ENCODE measurements at regions not wholly inside any gene's neighbourhood (a gene's known extent, or its start where the extent isn't known, plus 50 kb on each side); places are given as distances from the start of the nearest gene placed in this dataset.
"Not testable (repeated sequence)": the region's sequence is repeated elsewhere in the genome, so short reads cannot be mapped to it uniquely, and the experiment has no call there.

GRCh38 chr5:145014109-145014508, 821.0 kb downstream of the PRELID2 start:
- DNase-seq (ENCODE audit: insufficient read length, low spot score) (no peak), FAIRE-seq (no peak)
- no peak for TF ChIP-seq CTCF (IDR thresholded peaks at IDR 0.05; ENCODE audit: insufficient read depth, missing control alignments)

GRCh38 chr5:145010834-145011233, 824.3 kb downstream of the PRELID2 start:
- FAIRE-seq: no peak
- no peak for TF ChIP-seq CTCF (IDR thresholded peaks at IDR 0.05; ENCODE audit: insufficient read depth, missing control alignments)
- DNase-seq (ENCODE audit: insufficient read length, low spot score): no peak

- TF ChIP-seq CTCF (IDR thresholded peaks at IDR 0.05; ENCODE audit: insufficient read depth, missing control alignments): no peak
- FAIRE-seq (no peak), DNase-seq (ENCODE audit: insufficient read length, low spot score) (no peak)
Observed at GRCh38 chr5:145008876-145009530, 826.1 kb downstream of the PRELID2 start.

GRCh38 chr5:144994356-144994755, 823.7 kb downstream of the KCTD16 start:
- not testable (repeated sequence) for FAIRE-seq; DNase-seq (ENCODE audit: insufficient read length, low spot score)

- no peak for FAIRE-seq
- no peak for TF ChIP-seq CTCF (IDR thresholded peaks at IDR 0.05; ENCODE audit: insufficient read depth, missing control alignments)
- no peak for DNase-seq (ENCODE audit: insufficient read length, low spot score)
Observed at GRCh38 chr5:144983101-144983500, 812.4 kb downstream of the KCTD16 start.

- FAIRE-seq (no peak), DNase-seq (ENCODE audit: insufficient read length, low spot score) (no peak)
- TF ChIP-seq CTCF (IDR thresholded peaks at IDR 0.05; ENCODE audit: insufficient read depth, missing control alignments): no peak
Observed at GRCh38 chr5:144979516-144980264, 809.0 kb downstream of the KCTD16 start.

GRCh38 chr5:144972317-144972716, 801.6 kb downstream of the KCTD16 start:
- no peak for DNase-seq (ENCODE audit: insufficient read length, low spot score)
- TF ChIP-seq CTCF (IDR thresholded peaks at IDR 0.05; ENCODE audit: insufficient read depth, missing control alignments): no peak
- no peak for FAIRE-seq
